ENCODE measurements at regions not wholly inside any gene's neighbourhood (a gene's known extent, or its start where the extent isn't known, plus 50 kb on each side); places are given as distances from the start of the nearest gene placed in this dataset.
"Not testable (repeated sequence)": the region's sequence is repeated elsewhere in the genome, so short reads cannot be mapped to it uniquely, and the experiment has no call there.

DNA sequence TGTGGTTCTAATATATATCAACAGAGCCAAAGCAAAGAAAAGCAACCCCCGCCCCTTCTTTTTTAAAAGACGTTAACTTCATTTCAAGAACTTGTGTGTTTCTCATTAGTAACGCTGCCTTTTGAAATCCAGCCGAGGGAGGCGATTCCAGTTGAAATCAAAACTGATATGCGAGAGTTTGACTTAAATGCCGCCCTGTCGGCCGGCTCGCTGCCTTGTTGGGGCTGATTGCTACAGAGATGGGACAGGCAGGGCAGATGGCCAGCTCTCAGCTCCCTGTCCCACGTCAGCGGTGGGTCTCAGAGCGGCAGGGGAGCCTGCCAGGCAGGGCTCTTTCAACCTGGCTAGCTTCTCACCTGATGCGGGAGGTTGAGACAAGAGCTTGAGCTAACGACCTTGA lies 51.9 kb upstream of the ALX4 start:
- no peak for DNase-seq (ENCODE audit: low read depth in 3 of 3)

DNA sequence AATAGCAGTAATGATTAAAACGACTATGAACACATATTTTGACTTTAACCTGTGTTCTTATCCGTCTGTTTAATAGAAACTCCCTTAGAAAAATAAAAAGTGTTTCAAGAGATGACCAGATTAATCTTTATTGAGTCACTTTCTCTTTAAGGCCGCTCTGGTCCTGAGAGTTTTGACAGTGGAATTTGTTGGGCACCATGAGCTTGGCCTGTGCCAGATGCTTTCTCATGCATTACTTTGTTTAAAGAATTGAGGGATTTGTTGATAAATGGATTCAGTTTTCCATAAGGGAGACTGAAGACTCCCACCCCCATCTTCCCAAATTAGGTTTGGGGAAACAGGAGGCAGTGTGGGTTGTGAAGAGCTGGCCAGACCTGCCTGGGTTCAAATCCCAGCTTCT lies 53.2 kb upstream of the ALX4 start:
- no peak for DNase-seq (ENCODE audit: low read depth in 3 of 3)

DNA sequence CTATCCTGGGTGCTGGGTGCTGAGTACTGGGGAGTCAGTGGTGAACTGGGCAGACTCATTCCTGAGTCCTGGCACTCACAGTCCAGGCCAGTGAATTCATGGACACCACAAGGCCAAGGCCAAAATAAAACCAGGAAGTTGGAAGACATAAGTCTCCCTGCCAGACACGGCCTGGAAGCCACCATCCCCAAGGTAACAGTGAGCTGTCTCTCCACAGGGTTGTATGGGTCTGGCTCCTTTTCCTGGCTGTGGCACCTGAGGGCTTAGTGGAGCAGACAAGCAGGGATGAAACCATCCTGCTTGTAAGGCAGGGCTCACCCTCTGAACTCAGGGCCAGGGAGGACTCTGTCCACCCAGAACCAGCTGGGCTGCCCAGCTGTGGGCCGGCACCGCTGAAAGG lies 54.7 kb upstream of the ALX4 start:
- no peak for DNase-seq (ENCODE audit: low read depth in 3 of 3)

DNA sequence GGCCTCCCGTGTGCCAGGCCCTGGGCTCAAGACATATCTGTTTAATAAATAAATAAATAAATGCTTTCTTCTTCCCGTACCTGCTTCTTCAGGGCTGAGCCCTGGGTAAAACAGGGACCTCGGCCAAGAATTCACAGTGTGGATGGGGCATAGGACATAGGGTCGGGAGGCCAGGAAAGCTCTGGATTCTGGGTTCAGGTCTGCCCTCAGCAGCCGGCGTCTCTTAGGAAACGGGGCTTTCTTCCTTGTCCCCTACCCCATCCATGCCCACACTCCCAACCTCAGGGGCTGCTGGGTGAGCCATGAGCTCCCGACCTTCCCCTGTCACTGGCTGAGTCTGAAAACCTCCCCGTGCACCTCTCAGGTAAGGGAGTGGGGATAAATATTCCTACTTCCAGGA lies 55.7 kb upstream of the ALX4 start:
- no peak for DNase-seq (ENCODE audit: low read depth in 3 of 3)

DNA sequence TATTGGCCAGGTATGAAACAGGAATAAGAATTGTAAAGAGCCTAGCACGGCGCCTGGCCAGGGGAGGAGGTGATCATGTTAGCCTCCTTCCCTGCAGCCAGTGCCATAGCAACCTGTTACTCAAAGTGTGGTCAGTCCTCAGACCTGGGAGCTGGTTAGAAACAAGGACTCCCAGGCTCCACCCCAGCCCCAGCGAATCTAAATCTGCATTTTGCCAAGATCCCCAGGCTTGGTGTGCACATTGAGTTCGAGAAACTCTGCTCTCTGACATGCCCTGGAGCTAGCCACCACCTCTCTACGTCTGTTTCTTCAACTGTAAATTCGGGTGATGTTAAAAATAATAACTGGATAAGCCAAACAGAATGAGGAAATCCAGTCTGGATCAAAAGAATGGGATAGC lies 56.1 kb upstream of the ALX4 start:
- no peak for DNase-seq (ENCODE audit: low read depth in 3 of 3)

DNA sequence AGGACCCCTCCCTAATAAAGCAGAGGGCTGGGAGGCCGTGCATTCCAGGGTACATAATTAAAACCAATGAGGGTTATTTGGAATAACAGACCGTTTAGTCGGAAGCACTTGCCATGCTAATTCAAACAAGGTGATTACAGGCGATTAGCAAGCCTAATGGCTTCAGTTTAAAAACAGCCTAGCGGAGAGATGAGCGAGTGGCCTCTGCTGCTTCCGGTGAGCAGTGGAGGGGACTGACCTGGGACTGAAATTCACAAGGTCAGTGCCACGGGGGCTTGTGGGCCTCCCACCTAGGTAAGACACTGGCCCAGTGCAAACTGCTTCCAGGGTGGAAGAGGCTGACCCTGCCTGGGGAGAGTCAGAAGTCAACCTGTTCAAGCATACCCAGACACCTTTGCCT lies 56.8 kb upstream of the ALX4 start:
- DNase-seq (ENCODE audit: low read depth in 3 of 3), result no peak

DNA sequence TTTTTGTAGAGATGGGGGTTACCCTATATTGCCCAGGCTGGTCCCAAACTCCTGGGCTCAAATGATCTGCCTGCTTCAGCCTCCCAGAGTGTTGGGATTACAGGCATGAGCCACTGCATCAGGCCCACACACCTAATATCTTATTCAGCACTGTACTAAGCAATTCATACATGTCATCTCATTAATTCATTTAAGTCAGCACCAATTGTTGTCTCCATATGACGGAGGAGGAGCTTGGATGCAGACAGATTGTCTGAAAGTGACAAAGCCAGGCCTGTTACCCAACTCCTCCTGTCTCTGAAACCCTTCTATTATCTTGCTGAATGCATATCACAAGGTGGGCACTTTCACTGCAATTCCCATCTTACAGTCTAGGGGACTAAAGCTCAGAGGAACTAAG lies 57.5 kb upstream of the ALX4 start:
- no peak for DNase-seq (ENCODE audit: low read depth in 3 of 3)

DNA sequence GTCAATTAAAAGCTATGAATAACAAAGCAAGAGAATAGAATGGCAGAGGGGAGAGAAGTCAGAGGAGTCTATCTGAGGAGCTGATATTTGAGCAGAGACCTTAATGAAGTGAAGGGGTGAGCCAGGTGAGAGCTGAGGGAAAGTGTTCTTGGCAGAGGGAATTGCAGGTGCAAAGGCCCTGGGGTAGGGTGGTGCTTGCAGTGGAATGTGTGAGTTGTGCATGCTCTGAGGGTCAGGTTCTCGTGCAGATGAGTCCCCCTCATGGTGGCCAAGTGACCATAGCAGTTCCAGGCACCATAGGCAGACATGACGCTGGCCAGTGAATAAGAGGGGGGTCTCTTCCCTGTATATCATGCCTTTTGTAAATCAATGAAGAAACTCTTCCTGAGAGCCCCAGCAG lies 58.9 kb upstream of the ALX4 start:
- no peak for DNase-seq (ENCODE audit: low read depth in 3 of 3)

DNA sequence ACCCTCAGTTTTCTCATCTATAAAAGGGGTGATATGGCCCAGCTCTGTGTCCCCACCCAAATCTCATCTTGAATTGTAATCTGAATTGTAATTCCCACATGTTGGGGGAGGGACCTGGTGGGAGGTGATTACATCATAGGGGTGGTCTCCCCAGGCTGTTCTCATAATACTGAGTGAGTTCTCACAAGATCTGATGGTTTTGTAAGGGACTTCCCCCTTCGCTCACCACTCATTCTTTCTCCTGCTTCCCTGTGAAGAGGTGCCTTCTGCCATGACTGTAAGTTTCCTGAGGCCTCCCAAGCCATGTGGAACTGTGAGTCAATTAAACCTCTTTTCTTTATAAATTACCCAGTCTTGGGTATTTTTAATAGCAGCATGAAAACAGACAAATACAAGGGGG lies 61.1 kb upstream of the ALX4 start:
- DNase-seq (ENCODE audit: low read depth in 3 of 3), result not testable (repeated sequence)

DNA sequence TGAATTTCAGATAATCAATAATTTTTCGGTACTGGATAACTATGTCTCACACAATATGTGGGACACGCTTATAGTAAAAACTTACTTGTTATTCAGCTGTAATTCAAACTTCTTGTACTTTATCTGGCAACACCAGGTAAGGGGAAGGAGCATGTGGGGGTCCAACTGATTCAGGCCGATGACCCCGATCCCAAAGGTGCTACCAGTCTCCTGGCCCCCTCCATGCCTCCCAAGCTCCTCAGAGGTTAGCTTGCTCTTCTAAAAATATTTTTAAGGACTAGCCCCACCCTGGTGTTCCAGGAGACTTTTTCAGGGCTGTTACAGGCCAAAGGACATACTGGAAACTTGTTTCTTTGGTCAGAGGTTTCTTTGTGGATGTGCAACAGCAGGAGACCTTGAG lies 61.8 kb upstream of the ALX4 start:
- DNase-seq (ENCODE audit: low read depth in 3 of 3), result no peak

DNA sequence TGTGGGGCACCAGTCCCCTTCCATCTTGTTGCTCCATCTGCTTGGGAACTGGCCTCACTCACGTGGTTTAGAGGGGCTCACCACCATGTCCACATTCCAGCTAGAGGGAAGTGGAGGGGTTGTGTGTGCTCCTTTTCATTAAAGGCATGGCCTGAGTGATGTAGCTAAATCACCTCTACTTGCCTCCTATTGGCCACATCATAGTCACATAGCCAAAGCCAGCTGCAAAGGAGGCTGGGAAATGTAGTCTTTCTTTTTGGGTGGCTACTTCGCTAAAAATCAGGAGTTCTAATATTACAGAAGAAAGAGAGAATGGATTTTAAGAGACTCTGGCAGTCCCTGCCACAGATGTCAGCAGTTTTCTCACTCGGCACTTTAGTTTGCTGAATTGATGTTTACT lies 63.0 kb upstream of the ALX4 start:
- DNase-seq (ENCODE audit: low read depth in 3 of 3), result no peak

DNA sequence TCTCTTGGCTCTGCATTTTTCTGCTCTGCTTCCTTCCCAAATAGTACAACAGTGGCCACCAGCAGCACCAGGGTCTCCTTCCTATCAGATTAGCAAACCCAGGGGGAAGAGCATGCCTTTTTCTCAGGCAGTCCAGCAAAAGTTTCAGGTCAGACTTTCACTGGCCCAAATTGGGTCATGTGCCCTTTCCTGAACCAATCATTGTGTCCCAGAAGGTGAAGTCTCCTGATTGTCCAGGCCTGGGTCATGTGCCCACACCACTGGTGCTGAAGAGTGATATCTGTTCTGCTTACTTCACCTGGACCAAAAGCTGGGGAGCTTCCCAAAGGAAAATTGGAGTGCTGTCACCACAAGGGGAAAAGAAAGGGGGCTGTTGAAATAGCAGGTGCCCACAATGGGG lies 64.1 kb upstream of the ALX4 start:
- DNase-seq (ENCODE audit: low read depth in 3 of 3), result no peak

DNA sequence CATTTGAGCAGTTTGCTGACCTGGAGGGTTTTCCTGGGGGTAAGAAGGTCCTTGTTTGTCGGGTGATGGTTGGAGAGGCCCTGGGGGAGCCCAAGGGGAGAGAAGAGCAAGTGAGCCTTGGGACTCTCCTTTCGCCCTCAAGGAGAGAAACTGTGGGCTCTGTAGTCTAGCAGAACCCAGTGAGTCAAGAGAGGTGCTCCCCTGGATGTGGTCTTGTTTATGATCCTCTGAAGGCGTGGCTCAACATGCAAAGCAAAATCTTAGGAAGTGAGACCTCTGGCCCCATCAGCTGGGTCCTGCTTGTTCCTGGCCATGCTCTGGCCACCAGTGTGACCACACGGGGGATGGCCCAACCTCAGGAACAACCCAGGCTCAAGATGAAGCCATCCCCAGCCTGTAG lies 66.5 kb upstream of the ALX4 start:
- no peak for DNase-seq (ENCODE audit: low read depth in 3 of 3)

DNA sequence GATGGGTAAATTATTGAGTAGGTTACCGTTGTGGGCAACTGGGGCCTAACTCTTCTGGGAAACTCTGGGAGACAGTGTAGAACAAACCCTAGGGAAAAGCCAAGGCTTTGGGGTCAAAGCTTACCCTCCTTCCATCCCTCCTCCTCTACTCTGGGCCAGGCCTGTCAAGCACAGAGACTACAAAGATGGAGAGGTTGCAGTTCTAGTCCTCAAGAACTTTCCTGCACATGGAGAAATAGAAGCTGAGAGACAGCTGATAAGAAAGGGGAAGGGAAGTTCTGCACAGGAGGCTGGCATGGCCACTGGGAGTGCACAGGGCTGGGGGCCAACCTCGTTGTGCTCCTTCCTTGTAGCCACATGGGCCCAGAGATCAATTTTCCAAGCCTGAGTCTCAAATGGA lies 67.2 kb upstream of the ALX4 start:
- no peak for DNase-seq (ENCODE audit: low read depth in 3 of 3)

DNA sequence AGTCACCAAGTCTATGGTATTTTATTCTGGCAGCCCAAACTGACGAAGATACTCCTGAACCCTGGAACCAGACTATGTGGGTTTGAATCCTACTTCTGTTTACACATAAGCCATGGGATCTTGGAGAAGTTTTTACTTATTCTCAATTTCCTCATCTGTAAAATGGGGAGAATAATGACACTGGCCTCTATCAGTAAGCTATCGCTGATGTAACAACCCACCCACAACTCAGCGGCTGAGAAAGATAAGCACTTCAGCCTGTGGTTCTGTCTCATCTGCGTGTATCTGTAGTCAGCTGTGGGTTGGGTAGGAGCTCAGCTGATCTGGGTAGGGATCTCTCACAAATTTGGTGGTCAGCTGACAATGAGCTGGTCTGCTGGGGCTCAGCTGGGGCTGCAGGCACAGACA lies 68.0 kb upstream of the ALX4 start:
- no peak for DNase-seq (ENCODE audit: low read depth in 3 of 3)

DNA sequence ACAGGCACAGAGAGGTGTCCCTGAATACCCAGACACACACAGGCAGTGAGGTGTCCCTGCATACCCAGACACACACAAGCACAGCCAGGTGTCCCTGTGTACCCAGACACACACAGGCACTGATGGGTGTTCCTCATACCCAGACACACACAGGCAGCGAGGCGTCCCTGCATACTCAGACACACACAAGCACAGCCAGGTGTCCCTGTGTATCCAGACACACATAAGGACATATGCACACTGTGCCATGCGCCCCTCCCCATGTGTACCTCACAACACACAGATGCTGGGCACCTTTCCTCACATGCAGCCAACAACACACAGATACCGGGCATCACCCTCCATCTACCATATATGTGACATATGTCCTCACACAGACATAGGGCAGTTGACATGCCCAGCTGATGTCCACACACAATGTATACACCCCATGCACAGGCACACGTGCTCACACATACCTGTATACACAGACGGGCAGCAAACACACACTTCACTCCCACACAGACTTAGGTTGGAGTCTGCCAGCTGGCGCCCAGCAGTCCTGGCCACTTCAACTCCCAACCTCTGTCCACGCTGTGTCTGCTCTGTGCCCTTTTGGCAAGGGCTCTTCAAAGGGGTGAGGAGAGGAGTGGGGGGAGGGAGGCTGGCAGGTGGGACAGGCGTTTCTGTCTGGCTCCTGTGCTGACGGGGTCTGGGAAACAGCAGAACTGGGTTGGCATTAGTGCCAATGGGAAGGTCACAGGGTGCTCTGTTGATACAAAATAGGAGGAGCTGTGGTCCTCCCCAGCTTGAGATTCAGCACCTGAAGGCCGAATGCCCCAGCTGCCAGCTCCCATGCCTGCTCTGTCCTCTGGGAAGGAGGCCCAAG lies 69.4 kb upstream of the ALX4 start:
- DNase-seq (ENCODE audit: low read depth in 3 of 3), result no peak

DNA sequence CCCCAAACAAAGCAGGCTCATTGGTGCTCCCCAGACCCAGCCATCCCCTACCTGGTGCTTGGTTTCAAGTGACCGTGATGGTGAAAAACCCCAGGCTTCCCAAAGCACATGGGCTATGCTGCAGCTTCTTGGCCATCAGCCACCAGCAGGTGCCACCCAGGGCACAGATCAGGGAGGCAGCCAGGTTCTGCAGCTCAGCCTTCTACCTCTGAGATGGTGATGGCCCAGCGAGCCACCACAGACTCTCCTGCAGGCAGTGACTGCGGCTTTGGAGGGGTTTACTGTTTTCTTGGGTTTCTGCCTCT lies 70.0 kb upstream of the ALX4 start:
- no peak for DNase-seq (ENCODE audit: low read depth in 3 of 3)

DNA sequence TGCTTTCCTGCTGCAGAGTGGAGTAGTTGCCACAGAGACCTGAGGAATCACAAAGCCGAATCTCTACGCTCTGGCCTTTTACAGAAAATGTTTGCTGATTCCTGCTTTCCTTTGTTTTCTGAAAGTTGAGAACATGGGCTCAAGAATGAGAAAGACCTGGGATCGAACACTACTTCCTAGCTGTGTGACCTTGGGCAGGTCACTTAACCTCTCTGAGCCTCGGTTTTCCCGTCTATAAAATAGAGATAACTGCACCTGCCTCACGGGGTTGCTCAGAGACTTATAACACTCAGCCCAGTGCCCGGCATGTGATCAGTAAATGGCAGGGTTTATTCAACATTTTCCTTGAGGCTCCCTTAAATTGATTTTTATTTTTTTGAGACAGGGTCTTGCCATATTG lies 70.9 kb upstream of the ALX4 start:
- DNase-seq (ENCODE audit: low read depth in 3 of 3), result no peak

DNA sequence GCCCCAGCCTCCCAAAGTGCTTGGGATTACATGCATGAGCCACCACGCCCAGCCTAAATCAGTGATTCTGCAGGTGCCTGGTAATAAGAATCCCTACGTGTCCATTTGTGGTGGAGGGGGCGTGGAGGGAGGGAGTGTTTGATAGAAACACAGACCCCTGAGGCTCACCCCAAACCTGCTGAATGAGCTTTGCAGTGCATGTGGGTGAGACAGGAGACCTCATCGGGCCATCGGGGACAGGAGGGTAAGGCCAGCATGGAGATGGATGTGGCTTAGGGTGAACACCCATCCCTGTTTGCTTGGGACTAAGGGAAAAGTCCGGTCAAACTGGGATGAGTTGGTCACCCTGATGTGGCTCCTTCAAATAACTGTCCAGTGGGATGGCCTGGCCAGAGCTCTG lies 71.3 kb upstream of the ALX4 start:
- no peak for DNase-seq (ENCODE audit: low read depth in 3 of 3)

DNA sequence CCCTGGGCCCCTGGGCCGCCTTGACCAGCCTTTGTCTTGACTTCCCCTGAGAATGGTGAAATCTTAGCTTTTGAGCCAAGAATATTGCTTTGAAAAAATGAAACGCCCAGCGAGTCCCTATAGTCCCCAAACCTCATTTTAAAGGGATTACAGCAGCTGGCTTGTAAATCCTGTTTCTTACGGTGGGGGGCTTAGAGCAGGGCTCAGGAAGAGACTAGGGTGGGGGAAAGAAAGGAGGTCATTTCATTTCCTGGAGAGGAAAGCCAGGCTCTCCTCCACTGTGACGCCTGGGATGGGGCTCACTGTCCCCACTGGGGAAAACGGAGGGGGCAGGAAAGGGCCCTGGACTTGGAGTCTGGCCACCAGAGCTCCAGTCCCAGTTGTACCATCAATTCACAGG lies 72.2 kb upstream of the ALX4 start:
- DNase-seq (ENCODE audit: low read depth in 3 of 3), result no peak

DNA sequence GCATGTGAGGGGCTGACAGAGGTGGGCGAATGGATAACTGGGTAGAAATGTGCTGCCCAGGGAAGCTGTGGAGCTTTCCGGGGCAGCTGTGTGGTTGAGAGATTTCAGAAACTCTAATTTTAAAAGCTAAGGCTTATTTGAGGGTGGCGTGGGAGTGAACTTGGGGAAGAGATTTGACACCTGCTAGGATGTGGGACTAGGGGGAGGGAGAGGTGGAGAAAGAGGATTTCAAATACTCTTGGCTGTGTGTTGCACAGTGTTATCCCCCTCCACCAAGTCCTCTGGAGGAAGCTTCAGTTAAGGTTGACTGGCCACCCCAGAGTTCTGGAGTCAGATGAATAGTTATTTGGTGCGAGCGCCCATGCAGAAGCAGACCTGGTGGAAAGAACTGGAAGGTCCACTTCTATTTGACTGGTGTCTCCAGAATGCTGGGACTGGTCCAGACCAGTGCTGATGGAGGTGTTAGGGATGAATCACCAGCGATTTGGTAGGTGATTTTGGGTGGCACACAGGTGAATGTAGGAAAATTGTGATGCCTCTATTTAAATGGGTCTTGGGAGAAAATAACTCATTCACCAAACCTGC lies 72.8 kb upstream of the ALX4 start:
- no peak for DNase-seq (ENCODE audit: low read depth in 3 of 3)

DNA sequence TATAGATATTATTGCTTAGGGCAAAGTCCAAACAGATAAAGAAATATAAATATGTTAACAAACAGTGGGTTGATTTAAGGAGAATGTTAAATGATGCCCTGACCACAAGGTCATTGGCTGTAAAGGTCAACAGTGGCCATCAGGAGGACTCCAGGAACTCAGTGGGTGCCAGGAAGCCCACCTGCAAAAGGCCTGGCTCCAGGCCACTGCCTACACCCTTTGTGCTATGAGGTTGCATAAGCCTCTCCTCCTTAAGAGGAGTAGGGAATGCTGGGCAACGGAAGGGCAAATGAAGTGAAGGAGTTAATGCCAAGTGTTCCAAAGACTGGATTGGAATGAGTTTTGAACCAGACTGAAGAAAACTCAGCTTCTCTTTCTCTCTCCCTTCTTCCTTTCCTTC lies 73.3 kb upstream of the ALX4 start:
- DNase-seq (ENCODE audit: low read depth in 3 of 3), result no peak

DNA sequence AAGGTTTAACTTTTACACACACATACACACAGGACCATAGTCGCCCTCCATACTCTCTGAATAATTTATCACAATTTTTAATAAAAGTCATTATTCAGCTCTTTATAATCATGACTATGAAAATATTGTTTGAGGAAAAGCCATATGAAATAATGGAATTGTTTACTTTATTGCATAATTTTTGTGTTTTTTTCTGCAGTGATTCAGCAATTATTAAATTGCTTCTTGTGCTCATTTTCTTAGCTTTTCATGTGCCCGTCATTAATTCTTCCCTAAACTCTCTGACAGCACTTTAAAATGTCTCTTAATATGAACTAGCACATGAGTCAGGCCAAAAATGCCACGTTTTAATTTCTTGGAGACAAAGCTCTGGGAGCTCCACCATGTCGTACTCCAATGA lies 77.5 kb upstream of the ALX4 start:
- no peak for DNase-seq (ENCODE audit: low read depth in 3 of 3)

DNA sequence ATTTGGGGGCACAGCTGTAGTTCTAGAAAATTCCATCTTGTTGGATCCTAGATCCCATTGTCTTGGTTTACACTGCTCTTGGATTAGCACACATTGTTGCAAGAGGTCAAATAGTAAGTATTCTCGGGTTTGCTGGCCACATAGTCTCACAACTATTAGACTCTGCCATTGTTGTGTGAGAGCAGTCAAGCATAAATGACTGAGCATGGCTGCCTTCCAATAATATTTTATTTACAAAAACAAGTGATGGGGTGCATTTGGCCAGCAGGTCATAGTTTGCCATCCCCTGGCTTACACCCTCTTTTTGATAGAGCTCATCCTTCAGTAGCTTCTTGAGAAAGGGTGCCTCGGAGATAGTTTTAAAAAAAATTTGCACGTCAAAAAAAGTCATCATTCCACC lies 77.9 kb upstream of the ALX4 start:
- no peak for DNase-seq (ENCODE audit: low read depth in 3 of 3)
